ENCODE measurements at regions not wholly inside any gene's neighbourhood (a gene's known extent, or its start where the extent isn't known, plus 50 kb on each side); places are given as distances from the start of the nearest gene placed in this dataset.

- TF ChIP-seq CTCF (IDR thresholded peaks at IDR 0.05; ENCODE audit: low read depth, low read length, missing input control) (no peak), RAD21 (IDR thresholded peaks at IDR 0.05) (no peak), TAF1 (conservative IDR thresholded peaks at IDR 0.05) (no peak), YY1 (IDR thresholded peaks at IDR 0.05) (no peak), HNF4A (conservative IDR thresholded peaks at IDR 0.05) (no peak)
These were observed 139.5 kb upstream of the CYLC2 start for GRCh38 chr9:102855641-102856040.

All from liver (tissue), 3 donors.